IPS DF 4.7 (cell line): ENCODE measurements at regions not wholly inside any gene's neighbourhood (a gene's known extent, or its start where the extent isn't known, plus 50 kb on each side); places are given as distances from the start of the nearest gene placed in this dataset.
"Not testable (repeated sequence)": the region's sequence is repeated elsewhere in the genome, so short reads cannot be mapped to it uniquely, and the experiment has no call there.

ENCODE experiments used
- DNase-seq: peaks from one replicate; pipeline ENCODE4 v3.0.0-alpha.2; 2013; ENCODE audit warnings: low spot score; ENCODE audit errors: extremely low read depth

DNA sequence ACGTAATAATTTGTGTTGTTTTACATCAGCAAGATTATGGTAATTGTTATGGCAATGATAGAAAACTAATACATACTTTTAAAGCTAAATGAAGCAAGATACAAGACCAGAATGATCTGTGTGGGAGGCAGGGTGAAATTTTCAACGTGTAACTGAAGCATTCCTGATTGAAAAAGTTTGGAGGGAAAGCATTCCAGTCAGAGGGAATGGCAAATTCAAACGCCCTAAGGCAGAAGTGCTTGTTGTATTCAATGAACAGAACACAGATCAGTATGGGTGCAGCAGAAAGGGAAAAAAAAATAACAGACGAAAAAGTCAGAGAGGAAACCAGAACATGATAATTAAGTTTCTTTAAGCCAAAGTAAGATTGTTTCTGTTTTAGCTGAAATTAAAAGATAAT lies 928.5 kb upstream of the SLITRK1 start:
- no peak for DNase-seq

DNA sequence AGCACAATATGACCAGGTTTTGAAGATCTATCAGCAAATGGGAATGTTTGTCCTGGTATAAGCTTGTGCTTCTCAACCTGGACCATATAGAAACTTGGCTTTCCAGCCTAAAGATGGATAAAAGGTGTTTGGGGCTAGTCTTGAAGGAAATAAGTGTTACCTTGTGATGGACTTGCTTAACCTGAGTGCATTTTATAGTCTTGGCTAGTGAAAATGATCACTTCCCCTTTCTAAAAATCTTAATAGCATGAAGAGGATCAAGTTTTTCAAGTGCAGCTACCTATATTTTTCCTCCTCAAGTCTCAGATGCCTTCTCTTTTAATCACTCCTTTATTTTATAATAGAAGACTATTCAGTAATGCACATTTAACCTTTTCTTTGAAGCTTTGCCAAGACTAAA lies 919.8 kb upstream of the SLITRK1 start:
- DNase-seq = no peak

DNA sequence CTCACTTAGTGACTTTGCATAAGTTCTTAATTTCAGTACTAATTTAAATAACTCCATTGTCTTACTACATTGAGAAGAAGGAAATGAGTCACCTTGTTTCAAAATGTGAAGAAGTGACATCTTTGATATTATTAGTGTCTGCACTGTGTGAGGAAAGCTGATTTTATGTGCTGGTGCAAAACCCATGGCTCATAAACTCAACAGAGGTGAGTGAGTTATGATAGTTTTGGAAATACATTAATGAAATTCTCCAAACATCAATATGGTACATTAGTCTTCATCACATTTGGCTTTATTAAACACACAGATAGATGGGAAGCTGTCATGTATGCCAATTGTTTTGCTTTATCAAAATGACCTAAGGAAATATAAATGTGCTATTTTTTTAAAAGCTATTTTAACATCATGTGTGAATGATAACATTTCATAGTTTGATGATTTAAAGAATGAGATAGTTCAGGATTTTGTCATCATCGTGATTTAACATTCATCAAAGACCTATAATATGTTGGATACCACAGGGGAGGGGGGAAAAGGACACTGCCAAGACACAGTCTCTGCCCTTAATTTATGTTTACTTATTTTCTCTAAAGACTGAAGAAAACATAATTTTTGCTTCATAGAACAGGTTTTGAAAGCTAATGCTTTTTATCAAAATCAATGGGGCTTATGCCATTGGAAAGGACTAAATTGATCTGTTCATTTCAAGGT lies 902.3 kb upstream of the SLITRK1 start:
- DNase-seq = no peak

GRCh38 chr13:84777316-84777715 lies 895.0 kb upstream of the SLITRK1 start:
- no peak for DNase-seq

GRCh38 chr13:84776593-84776992 lies 894.3 kb upstream of the SLITRK1 start:
- no peak for DNase-seq

DNA sequence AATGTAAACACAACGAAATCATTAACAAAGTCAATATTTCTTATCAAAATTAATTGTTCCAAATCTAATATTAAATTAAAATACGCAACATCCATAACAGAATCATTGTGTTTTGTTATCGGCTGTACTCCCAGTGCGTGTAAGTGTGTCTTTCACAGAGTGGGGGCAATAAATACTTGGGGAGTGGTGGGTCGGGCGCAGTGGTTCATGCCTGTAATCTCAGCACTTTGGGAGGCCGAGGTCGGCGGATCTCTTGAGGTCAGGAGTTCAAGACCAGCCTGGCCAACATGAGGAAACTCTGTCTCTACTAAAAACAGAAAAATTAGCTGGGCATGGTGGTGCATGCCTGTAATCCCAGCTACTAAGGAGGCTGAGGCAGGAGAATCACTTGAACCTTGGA lies 893.6 kb upstream of the SLITRK1 start:
- DNase-seq = not testable (repeated sequence)

DNA sequence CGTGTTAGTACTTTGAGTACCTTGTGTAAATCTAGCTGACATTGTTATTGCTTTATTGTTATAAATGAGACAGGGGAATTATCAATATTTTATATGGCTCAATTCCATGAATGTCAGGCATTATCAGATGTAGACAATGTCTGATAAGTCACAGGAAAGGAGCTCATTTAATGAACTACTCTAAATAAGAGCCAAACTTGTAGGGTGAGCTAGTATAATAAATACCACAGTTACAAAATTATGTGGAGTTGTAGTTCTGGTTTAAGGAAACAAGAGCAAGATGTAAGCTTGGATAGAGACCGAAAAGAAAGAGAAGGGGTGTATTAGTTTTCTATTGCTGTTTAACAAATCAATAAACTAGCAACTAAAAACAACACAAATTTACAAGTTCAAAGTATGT lies 891.8 kb upstream of the SLITRK1 start:
- DNase-seq = no peak

- DNase-seq = no peak
Measured at GRCh38 chr13:84760956-84761355, 878.7 kb upstream of the SLITRK1 start.

GRCh38 chr13:84749126-84749525 lies 866.9 kb upstream of the SLITRK1 start:
- DNase-seq = no peak

DNA sequence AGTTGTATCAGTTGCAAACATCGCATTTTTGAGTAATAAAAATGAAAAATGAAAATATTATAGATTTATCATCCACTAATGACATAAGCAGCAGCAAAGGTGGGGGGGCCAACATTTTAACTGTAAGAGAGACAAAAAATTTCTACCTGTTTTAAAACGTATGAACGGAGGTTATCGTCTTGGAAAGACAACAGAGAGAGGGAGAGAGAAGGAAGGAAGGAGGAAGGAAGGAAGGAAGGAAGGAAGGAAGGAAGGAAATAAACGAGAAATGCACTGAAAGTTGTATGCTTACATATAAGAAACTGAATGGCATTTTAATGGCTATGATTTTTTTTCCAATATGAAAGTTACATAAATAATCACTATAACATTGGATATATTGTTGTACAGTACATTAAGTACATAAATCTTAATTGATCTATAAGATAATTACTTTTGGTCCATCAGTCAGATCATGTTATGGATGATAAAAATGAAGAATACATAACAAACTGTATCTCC lies 862.8 kb upstream of the SLITRK1 start:
- no peak for DNase-seq

DNA sequence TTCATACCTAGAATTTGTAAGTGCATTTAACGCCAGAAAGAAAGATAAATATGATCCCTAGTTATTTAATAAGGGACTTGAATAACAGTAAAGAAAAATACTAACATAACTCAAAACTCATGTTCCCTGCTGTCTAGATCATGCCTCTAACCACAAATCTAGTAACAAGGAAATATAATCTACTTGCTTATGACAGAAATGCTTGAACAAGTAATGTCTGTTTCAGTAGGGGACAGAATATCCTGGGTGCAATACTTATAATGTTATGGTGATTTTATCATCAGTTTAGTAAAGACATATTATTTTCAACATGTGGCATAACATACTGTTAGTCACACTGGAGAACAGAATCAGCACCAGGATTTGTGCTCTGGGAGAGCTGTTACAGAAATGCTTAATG lies 861.9 kb upstream of the SLITRK1 start:
- no peak for DNase-seq

GRCh38 chr13:84741253-84741652 lies 859.0 kb upstream of the SLITRK1 start:
- no peak for DNase-seq

GRCh38 chr13:84739021-84739420 lies 856.7 kb upstream of the SLITRK1 start:
- no peak for DNase-seq

- DNase-seq = no peak
Measured at GRCh38 chr13:84737661-84738060, 855.4 kb upstream of the SLITRK1 start.

- DNase-seq = no peak
Measured at GRCh38 chr13:84730376-84730775, 848.1 kb upstream of the SLITRK1 start.

GRCh38 chr13:84705982-84706710 lies 823.9 kb upstream of the SLITRK1 start:
- DNase-seq = no peak

DNA sequence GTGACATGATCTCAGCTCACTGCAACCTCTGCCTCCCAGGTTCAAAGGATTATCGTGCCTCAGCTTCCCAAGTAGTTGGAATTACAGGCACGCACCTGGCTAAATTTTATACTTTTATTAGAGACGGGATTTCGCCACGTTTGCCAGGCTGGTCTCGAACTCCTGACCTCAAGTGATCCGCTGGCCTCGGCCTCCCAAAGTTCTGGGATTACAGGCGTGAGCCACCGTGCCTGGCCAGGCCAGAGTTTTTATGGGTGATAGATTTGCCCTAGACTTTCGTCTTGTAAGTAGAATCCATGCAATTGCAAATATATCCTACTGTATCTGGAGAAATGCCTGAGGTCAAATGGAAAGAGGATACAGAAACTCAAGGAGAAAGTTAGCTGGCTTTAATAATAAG lies 819.9 kb upstream of the SLITRK1 start:
- no peak for DNase-seq

DNA sequence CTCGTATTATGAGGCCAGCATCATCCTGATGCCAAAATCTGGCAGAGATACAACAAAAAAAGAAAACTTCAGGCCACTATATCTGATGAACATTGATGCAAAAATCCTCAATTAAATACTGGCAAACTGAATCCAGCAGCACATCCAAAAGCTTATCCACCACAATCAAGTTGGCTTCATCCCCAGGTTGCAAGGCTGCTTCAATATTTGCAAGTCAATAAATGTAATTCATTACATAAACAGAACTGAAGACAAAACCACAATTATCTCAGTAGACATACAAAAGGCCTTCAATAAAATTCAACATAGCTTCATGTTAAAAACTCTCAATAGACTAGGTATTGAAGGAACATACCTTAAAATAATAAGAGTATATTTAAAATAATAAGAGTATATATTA lies 815.3 kb upstream of the SLITRK1 start:
- not testable (repeated sequence) for DNase-seq

- DNase-seq = no peak
Measured at GRCh38 chr13:84686973-84687372, 804.7 kb upstream of the SLITRK1 start.

- DNase-seq = no peak
Measured at GRCh38 chr13:84686458-84686857, 804.2 kb upstream of the SLITRK1 start.

GRCh38 chr13:84684804-84685203 lies 802.5 kb upstream of the SLITRK1 start:
- no peak for DNase-seq

- DNase-seq = no peak
Measured at GRCh38 chr13:84684048-84684662, 801.9 kb upstream of the SLITRK1 start.
